ENCODE measurements at regions not wholly inside any gene's neighbourhood (a gene's known extent, or its start where the extent isn't known, plus 50 kb on each side); places are given as distances from the start of the nearest gene placed in this dataset.

DNA sequence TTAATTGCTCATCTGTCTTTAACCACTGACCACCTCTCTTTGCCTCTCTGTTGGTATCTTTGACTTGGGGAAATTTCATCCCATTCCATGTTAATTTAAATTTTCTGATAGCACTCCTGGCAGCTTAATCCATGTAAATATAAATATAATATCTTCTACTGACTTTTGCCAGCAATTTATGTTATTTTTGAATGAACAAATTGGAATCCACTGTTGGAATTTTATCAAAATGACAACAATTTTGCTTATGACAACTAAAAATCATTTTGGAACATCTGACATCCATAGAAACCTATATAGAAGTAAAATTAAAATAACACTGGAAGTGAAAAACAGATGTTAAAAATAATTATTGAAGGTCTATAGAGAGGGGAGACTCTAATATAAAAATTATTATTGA is 176.5 kb upstream of the AKR1E2 start:
- Histone ChIP-seq H3K36me3 (ENCODE audit: low read depth) (no peaks in the 10 kb centered on the region), H3K4me3 (ENCODE audit: severe bottlenecking) (no peak overlapping the region)
- ATAC-seq (ENCODE audit: low read depth) = no peak

DNA sequence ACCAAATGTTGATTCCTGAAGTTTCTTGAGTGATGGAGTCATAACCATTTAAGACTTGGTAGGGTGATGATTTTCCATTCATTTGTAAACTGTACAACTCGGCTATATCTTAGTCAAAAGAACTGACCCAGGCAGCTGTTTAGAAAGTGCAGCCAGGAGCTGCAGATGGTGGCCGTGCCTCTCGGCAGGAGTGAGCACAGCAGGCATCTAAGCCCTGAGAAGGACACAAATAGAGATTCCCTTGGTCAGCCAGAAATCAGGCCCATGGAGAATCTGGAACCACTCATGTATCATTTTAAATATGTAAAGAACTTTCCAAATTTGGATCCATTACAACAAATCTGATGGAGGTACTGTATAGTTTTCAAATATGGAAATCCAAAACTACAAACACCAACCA is 177.0 kb upstream of the AKR1E2 start:
- H3K4me3 ChIP-seq (ENCODE audit: severe bottlenecking) = no peak overlapping the region
- H3K27me3 ChIP-seq (ENCODE audit: insufficient read depth, poor library complexity, severe bottlenecking) = no peaks in the 10 kb centered on the region
- no peak overlapping the region for H3K27ac ChIP-seq (ENCODE audit: poor library complexity, severe bottlenecking)
- ATAC-seq (ENCODE audit: low read depth) = no peak
- no peaks in the 10 kb centered on the region for H3K36me3 ChIP-seq (ENCODE audit: low read depth)
- H3K4me1 ChIP-seq (ENCODE audit: insufficient read depth, poor library complexity, severe bottlenecking) = peaks cover 6% of the 10 kb centered on the region
- TF ChIP-seq, protein P1, sequence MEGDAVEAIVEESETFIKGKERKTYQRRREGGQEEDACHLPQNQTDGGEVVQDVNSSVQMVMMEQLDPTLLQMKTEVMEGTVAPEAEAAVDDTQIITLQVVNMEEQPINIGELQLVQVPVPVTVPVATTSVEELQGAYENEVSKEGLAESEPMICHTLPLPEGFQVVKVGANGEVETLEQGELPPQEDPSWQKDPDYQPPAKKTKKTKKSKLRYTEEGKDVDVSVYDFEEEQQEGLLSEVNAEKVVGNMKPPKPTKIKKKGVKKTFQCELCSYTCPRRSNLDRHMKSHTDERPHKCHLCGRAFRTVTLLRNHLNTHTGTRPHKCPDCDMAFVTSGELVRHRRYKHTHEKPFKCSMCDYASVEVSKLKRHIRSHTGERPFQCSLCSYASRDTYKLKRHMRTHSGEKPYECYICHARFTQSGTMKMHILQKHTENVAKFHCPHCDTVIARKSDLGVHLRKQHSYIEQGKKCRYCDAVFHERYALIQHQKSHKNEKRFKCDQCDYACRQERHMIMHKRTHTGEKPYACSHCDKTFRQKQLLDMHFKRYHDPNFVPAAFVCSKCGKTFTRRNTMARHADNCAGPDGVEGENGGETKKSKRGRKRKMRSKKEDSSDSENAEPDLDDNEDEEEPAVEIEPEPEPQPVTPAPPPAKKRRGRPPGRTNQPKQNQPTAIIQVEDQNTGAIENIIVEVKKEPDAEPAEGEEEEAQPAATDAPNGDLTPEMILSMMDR (IDR thresholded peaks at IDR 0.05; ENCODE audit: poor library complexity, severe bottlenecking) = no peak
- H3K9me3 ChIP-seq (ENCODE audit: severe bottlenecking) = no peaks in the 10 kb centered on the region
- DNase-seq (ENCODE audit: low spot score) = no peak

More for the DNA sequence above, 176.5 kb upstream of the AKR1E2 start:
- Histone ChIP-seq H3K27me3 (ENCODE audit: insufficient read depth, poor library complexity, severe bottlenecking) (no peaks in the 10 kb centered on the region), H3K4me1 (ENCODE audit: insufficient read depth, poor library complexity, severe bottlenecking) (peaks cover 6% of the 10 kb centered on the region), H3K9me3 (ENCODE audit: severe bottlenecking) (no peaks in the 10 kb centered on the region), H3K27ac (ENCODE audit: poor library complexity, severe bottlenecking) (no peak overlapping the region)
- TF ChIP-seq, protein P1 (IDR thresholded peaks at IDR 0.05; ENCODE audit: poor library complexity, severe bottlenecking) = no peak
- no peak for DNase-seq (ENCODE audit: low spot score)

DNA sequence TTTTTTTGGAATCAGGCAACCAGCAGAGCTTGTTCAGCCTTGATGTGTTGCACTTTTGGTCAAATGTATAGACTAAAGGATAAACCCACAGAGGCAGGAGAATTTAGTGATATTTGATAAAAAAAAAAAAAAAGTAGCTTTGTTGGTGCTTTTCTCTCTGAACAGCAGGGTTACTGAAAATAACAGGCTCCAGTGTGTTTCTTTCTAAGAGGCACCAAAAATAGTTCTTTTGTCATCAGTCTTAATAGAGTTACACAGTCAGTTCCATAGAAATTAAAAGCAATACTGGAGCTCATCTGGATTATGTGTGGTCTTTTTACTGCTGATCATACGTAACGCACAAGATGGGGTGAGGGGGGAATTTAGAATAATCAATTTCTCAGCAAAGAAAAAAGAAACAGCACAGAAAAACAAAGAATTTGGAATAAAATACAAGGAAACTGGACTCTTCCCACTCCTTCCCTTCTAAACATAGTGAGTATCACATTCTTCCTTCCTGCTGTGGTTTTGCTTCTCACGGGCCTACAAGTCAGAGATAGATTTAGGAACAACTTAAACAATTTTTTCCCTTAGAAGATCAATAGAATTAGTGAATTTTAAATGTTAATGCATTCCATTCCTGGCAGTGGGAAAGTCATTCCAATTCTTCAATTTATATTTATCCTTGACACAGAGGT is 178.8 kb upstream of the AKR1E2 start:
- H3K27ac ChIP-seq (ENCODE audit: poor library complexity, severe bottlenecking) = no peak overlapping the region
- TF ChIP-seq, protein P1 (IDR thresholded peaks at IDR 0.05; ENCODE audit: poor library complexity, severe bottlenecking) = no peak
- no peaks in the 10 kb centered on the region for H3K36me3 ChIP-seq (ENCODE audit: low read depth)
- no peaks in the 10 kb centered on the region for H3K27me3 ChIP-seq (ENCODE audit: insufficient read depth, poor library complexity, severe bottlenecking)
- DNase-seq (ENCODE audit: low spot score) = no peak
- H3K4me3 ChIP-seq (ENCODE audit: severe bottlenecking) = no peak overlapping the region
- H3K9me3 ChIP-seq (ENCODE audit: severe bottlenecking) = no peaks in the 10 kb centered on the region
- peaks cover 6% of the 10 kb centered on the region for H3K4me1 ChIP-seq (ENCODE audit: insufficient read depth, poor library complexity, severe bottlenecking)
- no peak for ATAC-seq (ENCODE audit: low read depth)

DNA sequence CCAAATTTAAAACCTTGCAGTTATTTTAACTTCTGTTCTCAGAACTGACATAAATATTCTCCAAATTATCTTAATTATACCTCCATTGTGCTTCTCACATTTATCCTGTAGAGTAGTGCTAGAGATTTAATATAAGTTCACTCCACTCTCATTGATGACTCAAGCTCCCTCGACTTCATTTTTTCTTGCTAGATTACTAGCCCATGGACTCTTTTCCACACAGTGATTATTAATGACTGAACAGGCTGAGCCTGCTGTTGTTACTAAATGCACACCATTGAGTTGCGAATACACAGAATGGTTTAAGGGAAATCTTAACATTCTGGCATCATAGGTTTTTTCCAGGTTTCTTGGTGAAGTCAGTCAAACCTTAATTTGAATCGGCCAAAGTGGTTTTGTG is 179.5 kb upstream of the AKR1E2 start:
- ATAC-seq (ENCODE audit: low read depth) (no peak), DNase-seq (ENCODE audit: low spot score) (no peak)
- H3K27ac ChIP-seq (ENCODE audit: poor library complexity, severe bottlenecking) = no peak overlapping the region
- H3K9me3 ChIP-seq (ENCODE audit: severe bottlenecking) = no peaks in the 10 kb centered on the region
- no peaks in the 10 kb centered on the region for H3K27me3 ChIP-seq (ENCODE audit: insufficient read depth, poor library complexity, severe bottlenecking)
- TF ChIP-seq, protein P1 (IDR thresholded peaks at IDR 0.05; ENCODE audit: poor library complexity, severe bottlenecking) = no peak
- no peak overlapping the region for H3K4me3 ChIP-seq (ENCODE audit: severe bottlenecking)
- no peaks in the 10 kb centered on the region for H3K36me3 ChIP-seq (ENCODE audit: low read depth)
- peaks cover under 1% of the 10 kb centered on the region for H3K4me1 ChIP-seq (ENCODE audit: insufficient read depth, poor library complexity, severe bottlenecking)

DNA sequence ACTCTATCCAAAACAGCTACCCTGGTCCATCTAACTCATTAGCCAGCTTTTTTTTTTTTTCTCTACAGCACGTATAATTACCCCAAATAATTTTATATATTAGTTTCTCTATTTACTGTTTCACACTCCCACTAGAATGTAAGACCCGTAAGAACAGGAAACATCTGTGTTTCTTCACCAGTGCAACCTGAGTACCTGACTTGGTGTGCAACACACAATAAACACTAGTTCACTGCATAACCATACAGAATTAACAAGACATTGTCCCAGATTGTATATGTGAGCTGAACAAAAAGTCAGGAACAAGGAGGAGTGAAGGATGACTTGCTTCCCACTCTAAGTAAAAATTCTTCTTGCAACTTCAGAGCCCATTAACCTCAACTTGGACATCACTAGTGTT is 180.2 kb upstream of the AKR1E2 start:
- no peaks in the 10 kb centered on the region for H3K4me1 ChIP-seq (ENCODE audit: insufficient read depth, poor library complexity, severe bottlenecking)
- TF ChIP-seq, protein P1 (IDR thresholded peaks at IDR 0.05; ENCODE audit: poor library complexity, severe bottlenecking) = no peak
- no peaks in the 10 kb centered on the region for H3K27me3 ChIP-seq (ENCODE audit: insufficient read depth, poor library complexity, severe bottlenecking)
- H3K4me3 ChIP-seq (ENCODE audit: severe bottlenecking) = no peak overlapping the region
- no peaks in the 10 kb centered on the region for H3K36me3 ChIP-seq (ENCODE audit: low read depth)
- DNase-seq (ENCODE audit: low spot score) = no peak
- no peak for ATAC-seq (ENCODE audit: low read depth)
- H3K9me3 ChIP-seq (ENCODE audit: severe bottlenecking) = no peaks in the 10 kb centered on the region
- no peak overlapping the region for H3K27ac ChIP-seq (ENCODE audit: poor library complexity, severe bottlenecking)

Data from RWPE2 (cell line).